ENCODE measurements at regions not wholly inside any gene's neighbourhood (a gene's known extent, or its start where the extent isn't known, plus 50 kb on each side); places are given as distances from the start of the nearest gene placed in this dataset.
"Not testable (repeated sequence)": the region's sequence is repeated elsewhere in the genome, so short reads cannot be mapped to it uniquely, and the experiment has no call there.

DNA sequence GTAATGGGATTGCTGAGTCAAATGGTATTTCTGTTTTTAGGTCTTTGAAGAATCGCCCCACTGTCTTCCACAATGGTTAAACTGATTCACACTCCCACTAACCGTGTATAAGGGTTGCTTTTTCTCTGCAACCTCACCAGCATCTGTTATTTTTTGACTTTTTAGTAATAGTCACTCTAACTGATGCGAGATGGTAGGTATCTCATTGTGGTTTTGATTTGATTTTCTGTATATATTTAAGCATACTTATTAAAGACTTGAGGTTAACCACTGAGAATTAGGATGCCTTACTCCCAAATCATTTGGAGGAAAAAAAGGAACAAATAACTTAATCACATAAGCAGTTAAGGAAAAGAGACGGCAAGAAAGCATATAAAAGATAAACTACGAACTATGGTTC is 181.6 kb upstream of the FST start:
- H3K9ac ChIP-seq, result no peak overlapping the region
- no peaks in the 10 kb centered on the region for H3K4me1 ChIP-seq
- no peaks in the 10 kb centered on the region for H3K27me3 ChIP-seq
- no peak overlapping the region for H3K27ac ChIP-seq
- no peak for TF ChIP-seq Cebpa-rat (IDR thresholded peaks at IDR 0.05)
- no peaks in the 10 kb centered on the region for H3K36me3 ChIP-seq
- H4K20me1 ChIP-seq, result no peaks in the 10 kb centered on the region
- no peaks in the 10 kb centered on the region for H3K9me3 ChIP-seq
- H3K4me2 ChIP-seq, result no peak overlapping the region
- no peak overlapping the region for H3K4me3 ChIP-seq

DNA sequence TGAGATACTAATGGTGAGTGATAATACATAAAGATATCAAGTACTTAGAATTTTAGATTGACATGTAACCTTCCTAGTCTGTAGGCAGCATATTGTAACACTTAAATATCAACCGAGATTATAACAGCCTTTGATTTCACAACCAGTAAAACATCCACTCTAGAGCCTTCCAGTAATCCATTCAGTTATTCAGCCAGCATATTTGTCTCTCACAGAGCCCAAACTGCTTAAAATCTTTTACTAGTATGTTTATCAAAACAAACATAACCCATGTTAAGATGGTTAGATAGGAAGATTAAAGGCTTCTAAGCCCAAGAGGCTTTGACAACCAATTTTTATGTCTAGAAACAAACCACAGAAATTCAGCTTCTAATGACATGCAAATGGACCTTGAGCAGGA is 177.9 kb upstream of the FST start:
- Histone ChIP-seq H3K27ac (no peak overlapping the region), H3K9ac (no peak overlapping the region), H3K4me2 (no peak overlapping the region), H3K36me3 (no peaks in the 10 kb centered on the region), H3K9me3 (no peaks in the 10 kb centered on the region), H3K4me3 (no peak overlapping the region), H3K4me1 (no peaks in the 10 kb centered on the region), H3K27me3 (no peaks in the 10 kb centered on the region), H4K20me1 (no peaks in the 10 kb centered on the region)
- TF ChIP-seq Cebpa-rat (IDR thresholded peaks at IDR 0.05), result no peak

DNA sequence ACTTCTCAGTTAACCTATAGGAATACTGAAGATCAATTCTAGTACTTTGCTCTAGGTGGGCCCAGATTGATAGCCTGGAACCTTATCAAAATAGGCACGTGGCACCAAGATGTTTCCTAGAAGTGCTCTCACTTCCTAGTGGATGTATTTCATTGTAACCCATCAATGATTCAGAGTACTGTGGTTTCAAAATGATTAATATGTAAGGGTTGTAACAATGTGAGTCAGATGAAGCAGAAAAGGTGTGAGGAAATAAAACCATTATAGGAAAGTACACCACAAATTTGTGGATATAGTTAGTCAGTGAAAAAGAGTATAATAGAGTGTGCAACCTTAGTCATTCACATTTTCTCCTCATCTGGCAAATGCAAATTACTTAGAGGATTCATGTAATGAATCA is 177.3 kb upstream of the FST start:
- Histone ChIP-seq H3K27me3 (no peaks in the 10 kb centered on the region), H3K9me3 (no peaks in the 10 kb centered on the region), H3K4me2 (no peak overlapping the region), H3K27ac (no peak overlapping the region), H3K4me1 (no peaks in the 10 kb centered on the region), H3K4me3 (no peak overlapping the region), H3K36me3 (no peaks in the 10 kb centered on the region), H4K20me1 (no peaks in the 10 kb centered on the region), H3K9ac (no peak overlapping the region)
- no peak for TF ChIP-seq Cebpa-rat (IDR thresholded peaks at IDR 0.05)

DNA sequence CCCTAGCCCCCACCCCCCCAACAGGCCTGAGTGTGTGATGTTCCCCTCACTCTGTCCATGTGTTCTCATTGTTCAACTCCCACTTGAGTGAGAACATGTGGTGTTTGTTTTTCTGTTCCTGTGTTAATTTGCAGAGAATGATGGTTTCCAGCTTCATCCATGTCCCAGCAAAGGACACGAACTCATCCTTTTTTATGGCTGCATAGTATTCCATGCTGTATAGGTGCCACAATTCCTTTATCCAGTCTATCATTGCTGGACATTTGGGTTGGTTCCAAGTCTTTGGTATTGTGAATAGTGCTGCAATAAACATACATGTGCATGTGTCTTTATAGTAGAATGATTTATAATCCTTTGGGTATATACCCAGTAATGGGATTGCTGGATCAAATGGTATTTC is 175.1 kb upstream of the FST start:
- not testable (repeated sequence) for H3K4me3 ChIP-seq, H3K4me2 ChIP-seq, H3K4me1 ChIP-seq, H3K9me3 ChIP-seq, H3K9ac ChIP-seq, H3K27me3 ChIP-seq, H3K36me3 ChIP-seq, H3K27ac ChIP-seq, H4K20me1 ChIP-seq

DNA sequence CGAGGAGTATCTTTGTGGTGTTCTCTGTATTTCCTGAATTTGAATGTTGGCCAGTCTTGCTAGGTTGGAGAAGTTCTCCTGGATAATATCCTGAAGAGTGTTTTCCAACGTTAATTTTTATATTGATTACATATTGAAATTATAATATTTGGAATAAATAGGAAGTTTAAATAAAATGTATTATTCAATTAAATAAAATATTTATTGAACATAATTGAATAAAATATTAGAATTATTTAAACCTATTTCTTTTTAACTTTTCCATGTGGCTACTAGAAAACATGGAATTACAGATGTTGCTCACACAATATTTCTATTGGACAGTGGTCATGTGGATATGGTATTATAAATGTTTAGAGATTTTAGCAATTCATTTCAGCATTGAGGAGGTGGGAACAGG is 170.8 kb upstream of the FST start:
- Histone ChIP-seq H4K20me1 (no peaks in the 10 kb centered on the region), H3K9ac (no peak overlapping the region), H3K4me1 (no peaks in the 10 kb centered on the region), H3K27me3 (no peaks in the 10 kb centered on the region), H3K4me2 (no peak overlapping the region), H3K36me3 (no peaks in the 10 kb centered on the region), H3K9me3 (no peaks in the 10 kb centered on the region), H3K4me3 (no peak overlapping the region), H3K27ac (no peak overlapping the region)
- no peak for TF ChIP-seq Cebpa-rat (IDR thresholded peaks at IDR 0.05)

DNA sequence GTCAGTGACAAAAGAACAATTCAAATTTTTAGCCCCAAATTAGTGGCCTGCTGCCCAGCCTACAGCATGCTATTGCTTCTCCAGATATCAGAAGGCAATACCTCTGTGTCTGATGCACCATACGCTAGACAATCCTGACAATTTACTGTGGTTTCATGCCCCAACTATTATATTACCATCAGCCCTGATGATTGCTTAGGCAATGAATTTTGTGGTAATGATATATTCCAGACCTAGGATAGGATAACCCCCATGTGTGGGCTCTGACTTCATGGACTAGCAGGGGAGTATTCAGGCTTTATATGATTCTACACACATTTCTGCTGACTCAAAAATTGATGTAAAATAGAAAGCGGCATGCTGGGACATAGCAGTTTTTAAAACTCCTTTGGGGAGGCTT is 168.7 kb upstream of the FST start:
- H3K27me3 ChIP-seq, result no peaks in the 10 kb centered on the region
- no peak overlapping the region for H3K27ac ChIP-seq
- no peak overlapping the region for H3K4me3 ChIP-seq
- no peaks in the 10 kb centered on the region for H3K4me1 ChIP-seq
- no peak overlapping the region for H3K9ac ChIP-seq
- no peaks in the 10 kb centered on the region for H3K36me3 ChIP-seq
- H3K4me2 ChIP-seq, result no peak overlapping the region
- no peak for TF ChIP-seq Cebpa-rat (IDR thresholded peaks at IDR 0.05)
- H3K9me3 ChIP-seq, result peaks cover 7% of the 10 kb centered on the region
- H4K20me1 ChIP-seq, result no peaks in the 10 kb centered on the region

DNA sequence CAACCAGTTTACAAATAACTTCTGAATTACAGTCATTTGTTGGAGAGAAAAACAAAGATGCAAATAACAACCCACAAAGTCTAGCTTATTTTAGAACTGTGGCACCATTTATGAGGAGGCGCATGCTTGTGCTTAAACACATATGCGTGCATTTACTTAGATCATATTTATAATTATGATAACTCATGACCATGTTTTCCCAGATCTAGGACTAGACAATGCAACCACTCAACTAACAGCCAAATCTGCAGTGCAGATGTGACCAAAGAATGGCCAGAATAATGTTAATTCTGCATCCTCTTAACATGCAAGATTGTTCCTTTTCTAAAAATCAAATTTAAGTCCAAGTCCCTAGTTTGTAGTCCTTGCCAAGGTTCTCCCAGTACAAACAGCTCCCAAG is 167.3 kb upstream of the FST start:
- peaks cover 7% of the 10 kb centered on the region for H3K9me3 ChIP-seq
- no peak overlapping the region for H3K9ac ChIP-seq
- TF ChIP-seq Cebpa-rat (IDR thresholded peaks at IDR 0.05), result no peak
- no peak overlapping the region for H3K4me2 ChIP-seq
- H3K27ac ChIP-seq, result no peak overlapping the region
- no peaks in the 10 kb centered on the region for H3K36me3 ChIP-seq
- no peaks in the 10 kb centered on the region for H3K27me3 ChIP-seq
- H4K20me1 ChIP-seq, result no peaks in the 10 kb centered on the region
- H3K4me1 ChIP-seq, result no peaks in the 10 kb centered on the region
- H3K4me3 ChIP-seq, result no peak overlapping the region

DNA sequence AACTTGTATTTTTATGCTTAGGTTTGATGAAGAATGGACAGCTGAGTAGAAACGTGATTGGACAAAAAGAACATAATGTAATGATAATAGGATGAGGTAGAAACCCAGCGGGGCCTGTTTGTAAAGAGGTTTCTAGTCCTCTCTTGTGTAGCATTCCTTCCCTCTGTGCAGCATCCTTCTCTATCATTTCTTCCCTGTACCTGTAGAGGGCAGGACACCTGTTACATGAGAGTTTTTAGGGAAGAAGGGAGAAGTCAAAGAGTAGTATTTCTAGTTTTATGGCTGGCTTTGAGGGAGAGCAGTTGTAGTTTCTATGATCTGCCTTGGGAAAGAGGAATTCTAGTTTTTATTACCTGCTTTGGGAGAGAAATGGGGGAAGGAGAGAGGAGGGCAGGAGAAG is 162.1 kb upstream of the FST start:
- TF ChIP-seq Cebpa-rat (IDR thresholded peaks at IDR 0.05), result no peak
- Histone ChIP-seq H3K4me2 (no peak overlapping the region), H3K27ac (no peak overlapping the region)

DNA sequence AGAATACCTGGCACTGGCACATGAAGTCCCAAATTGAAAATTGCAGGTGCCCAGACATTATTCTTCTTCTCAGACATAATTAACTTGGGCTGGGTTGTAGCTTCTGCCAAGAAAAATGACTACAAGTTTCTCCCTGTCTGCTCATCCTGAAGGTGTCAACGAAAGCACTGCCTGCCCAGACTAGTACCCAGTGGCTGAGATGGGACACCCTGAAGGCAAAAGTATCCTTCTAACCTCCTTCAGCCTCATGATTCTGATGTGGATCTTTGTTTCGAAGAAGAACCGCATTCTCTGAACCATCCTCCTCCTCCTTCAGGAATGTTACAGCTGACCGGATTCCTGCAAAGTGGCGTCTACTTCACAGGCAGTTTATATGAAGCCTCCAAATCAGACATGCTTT is 161.1 kb upstream of the FST start:
- no peaks in the 10 kb centered on the region for H3K4me1 ChIP-seq

More for the DNA sequence above, 162.1 kb upstream of the FST start:
- peaks cover 7% of the 10 kb centered on the region for H3K9me3 ChIP-seq
- H4K20me1 ChIP-seq, result no peaks in the 10 kb centered on the region
- H3K4me1 ChIP-seq, result no peaks in the 10 kb centered on the region
- H3K36me3 ChIP-seq, result no peaks in the 10 kb centered on the region
- no peaks in the 10 kb centered on the region for H3K27me3 ChIP-seq
- no peak overlapping the region for H3K4me3 ChIP-seq
- no peak overlapping the region for H3K9ac ChIP-seq

DNA sequence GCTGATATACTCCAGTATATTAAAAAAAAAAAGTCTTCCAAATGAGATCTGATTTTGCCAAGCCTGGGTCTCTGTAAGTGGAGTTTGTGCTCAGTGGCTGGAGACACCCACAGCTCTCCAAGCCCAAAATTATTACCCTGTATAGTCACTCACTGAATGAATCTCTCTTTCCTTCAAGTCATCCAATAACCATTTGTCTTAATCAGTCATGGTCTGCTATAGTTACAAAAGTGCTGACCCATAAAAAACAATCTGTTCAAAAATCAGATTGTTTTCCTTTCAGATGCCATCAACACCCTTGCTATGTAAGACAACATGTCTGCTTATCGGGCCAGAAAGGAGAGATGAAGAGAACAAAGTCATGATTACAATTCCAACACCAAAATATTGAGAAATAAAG is 159.4 kb upstream of the FST start:
- Histone ChIP-seq H3K9me3 (peaks cover 4% of the 10 kb centered on the region), H3K36me3 (no peaks in the 10 kb centered on the region), H3K4me3 (no peak overlapping the region), H3K9ac (no peak overlapping the region), H3K4me2 (no peak overlapping the region), H3K27ac (no peak overlapping the region), H3K27me3 (no peaks in the 10 kb centered on the region), H3K4me1 (no peaks in the 10 kb centered on the region), H4K20me1 (no peaks in the 10 kb centered on the region)
- TF ChIP-seq Cebpa-rat (IDR thresholded peaks at IDR 0.05), result no peak

More for the DNA sequence above, 161.1 kb upstream of the FST start:
- H3K9ac ChIP-seq, result no peak overlapping the region
- no peaks in the 10 kb centered on the region for H3K27me3 ChIP-seq
- TF ChIP-seq Cebpa-rat (IDR thresholded peaks at IDR 0.05), result no peak
- H4K20me1 ChIP-seq, result no peaks in the 10 kb centered on the region
- no peak overlapping the region for H3K4me2 ChIP-seq
- peaks cover 7% of the 10 kb centered on the region for H3K9me3 ChIP-seq
- no peak overlapping the region for H3K27ac ChIP-seq
- no peaks in the 10 kb centered on the region for H3K36me3 ChIP-seq
- H3K4me3 ChIP-seq, result no peak overlapping the region

DNA sequence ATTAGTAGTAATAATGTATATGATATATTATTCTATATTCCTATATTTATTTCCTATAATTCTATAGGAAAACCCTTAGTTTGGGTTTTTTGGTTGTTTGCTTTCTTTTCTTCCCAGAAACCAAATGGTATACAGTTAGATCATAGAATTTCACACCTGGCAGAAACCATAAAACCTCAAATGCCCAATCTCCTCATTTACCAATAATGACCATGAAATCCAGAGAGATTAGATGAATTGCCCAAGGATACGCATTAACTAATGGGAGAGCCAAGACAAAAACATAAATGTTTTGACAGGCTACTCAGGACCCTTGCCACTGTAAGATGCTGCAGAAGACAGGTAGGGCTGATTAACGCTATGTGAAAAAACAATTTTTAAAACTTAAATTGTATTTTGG is 158.7 kb upstream of the FST start:
- no peaks in the 10 kb centered on the region for H3K9me3 ChIP-seq
- no peak overlapping the region for H3K27ac ChIP-seq
- H3K9ac ChIP-seq, result no peak overlapping the region
- H3K36me3 ChIP-seq, result no peaks in the 10 kb centered on the region
- no peaks in the 10 kb centered on the region for H3K27me3 ChIP-seq
- H3K4me2 ChIP-seq, result no peak overlapping the region
- no peaks in the 10 kb centered on the region for H3K4me1 ChIP-seq
- no peak overlapping the region for H3K4me3 ChIP-seq
- no peaks in the 10 kb centered on the region for H4K20me1 ChIP-seq
- TF ChIP-seq Cebpa-rat (IDR thresholded peaks at IDR 0.05), result no peak
